Progenitor cell of endocrine pancreas (in vitro differentiated cells): ENCODE measurements at regions not wholly inside any gene's neighbourhood (a gene's known extent, or its start where the extent isn't known, plus 50 kb on each side); places are given as distances from the start of the nearest gene placed in this dataset.

Experiments used
- DNase-seq: peaks from one replicate; pipeline ENCODE4 v3.0.0; 2021; ENCODE audit warnings: low spot score; ENCODE audit not compliant: unreplicated experiment
- H3K27ac Mint-ChIP-seq: 2 replicates; pipeline ENCODE4 v1.8.0; 2021; ENCODE audit warnings: mild to moderate bottlenecking, moderate library complexity, mixed read lengths
- H3K27me3 Mint-ChIP-seq: 2 replicates; pipeline ENCODE4 v1.8.0; 2021; ENCODE audit warnings: mixed read lengths
- H3K36me3 Mint-ChIP-seq: 2 replicates; pipeline ENCODE4 v1.8.0; 2022; ENCODE audit warnings: mixed read lengths; ENCODE audit not compliant: insufficient read depth
- H3K4me1 Mint-ChIP-seq: 2 replicates; pipeline ENCODE4 v1.8.0; 2021; ENCODE audit warnings: low read depth, mixed read lengths
- H3K4me3 Mint-ChIP-seq: 2 replicates; pipeline ENCODE4 v1.8.0; 2021; ENCODE audit warnings: low read depth, mild to moderate bottlenecking, moderate library complexity, mixed read lengths
- H3K9me3 Mint-ChIP-seq: 2 replicates; pipeline ENCODE4 v1.8.0; 2021; ENCODE audit warnings: low read depth, mixed read lengths
- CTCF ChIP-seq: fragments of 200-600 bp; sonication (generic); IDR thresholded peaks from one replicate; pipeline ENCODE4 v1.5.0; 2021; ENCODE audit warnings: antibody characterized with exemption, mild to moderate bottlenecking; ENCODE audit not compliant: unreplicated experiment

GRCh38 chr6:77373955-77374354 is 89.3 kb downstream of the HTR1B start:
- H3K9me3 Mint-ChIP-seq = peaks cover under 1% of the 10 kb centered on the region
- no peak for TF ChIP-seq CTCF
- no peak for DNase-seq
- H3K27ac Mint-ChIP-seq = no peak overlapping the region
- no peak overlapping the region for H3K4me3 Mint-ChIP-seq
- H3K36me3 Mint-ChIP-seq = no peaks in the 10 kb centered on the region
- H3K27me3 Mint-ChIP-seq = no peaks in the 10 kb centered on the region
- no peaks in the 10 kb centered on the region for H3K4me1 Mint-ChIP-seq

- Mint-ChIP-seq H3K36me3 (no peaks in the 10 kb centered on the region), H3K4me3 (no peak overlapping the region), H3K9me3 (no peaks in the 10 kb centered on the region), H3K4me1 (no peaks in the 10 kb centered on the region), H3K27ac (no peak overlapping the region), H3K27me3 (no peaks in the 10 kb centered on the region)
- DNase-seq = no peak
- no peak for TF ChIP-seq CTCF
These were observed 91.5 kb downstream of the HTR1B start for GRCh38 chr6:77371748-77372147.

GRCh38 chr6:77368660-77369313 is 94.5 kb downstream of the HTR1B start:
- H3K9me3 Mint-ChIP-seq = peaks cover 4% of the 10 kb centered on the region
- no peak for DNase-seq
- no peaks in the 10 kb centered on the region for H3K36me3 Mint-ChIP-seq
- no peaks in the 10 kb centered on the region for H3K27me3 Mint-ChIP-seq
- peak overlapping the region; percentile 93 for H3K27ac Mint-ChIP-seq
- no peak for TF ChIP-seq CTCF
- H3K4me3 Mint-ChIP-seq = peak overlapping the region; percentile 88
- no peaks in the 10 kb centered on the region for H3K4me1 Mint-ChIP-seq

DNA sequence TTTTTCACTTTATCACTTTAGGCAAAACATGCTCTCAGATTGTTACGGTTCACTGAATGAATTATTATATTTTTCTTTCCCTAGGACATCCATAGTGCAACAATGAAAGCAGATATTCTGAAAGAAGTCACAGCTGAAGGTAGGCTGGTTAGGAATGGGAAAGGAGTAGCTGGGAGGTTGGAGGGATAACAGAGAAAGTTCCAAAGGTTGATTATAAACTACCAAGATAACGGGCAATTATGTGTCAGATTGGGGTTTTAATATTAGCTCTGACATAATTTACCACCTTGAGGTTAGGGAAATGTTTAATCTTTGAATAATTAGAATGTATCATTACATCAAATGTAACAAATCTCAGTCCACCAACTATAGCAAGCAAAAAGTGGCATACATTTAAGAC is 96.5 kb downstream of the HTR1B start:
- no peak for DNase-seq
- Mint-ChIP-seq H3K4me1 (no peaks in the 10 kb centered on the region), H3K4me3 (no peak overlapping the region), H3K27me3 (no peaks in the 10 kb centered on the region), H3K9me3 (peaks cover 4% of the 10 kb centered on the region), H3K27ac (no peak overlapping the region), H3K36me3 (no peaks in the 10 kb centered on the region)
- no peak for TF ChIP-seq CTCF

DNA sequence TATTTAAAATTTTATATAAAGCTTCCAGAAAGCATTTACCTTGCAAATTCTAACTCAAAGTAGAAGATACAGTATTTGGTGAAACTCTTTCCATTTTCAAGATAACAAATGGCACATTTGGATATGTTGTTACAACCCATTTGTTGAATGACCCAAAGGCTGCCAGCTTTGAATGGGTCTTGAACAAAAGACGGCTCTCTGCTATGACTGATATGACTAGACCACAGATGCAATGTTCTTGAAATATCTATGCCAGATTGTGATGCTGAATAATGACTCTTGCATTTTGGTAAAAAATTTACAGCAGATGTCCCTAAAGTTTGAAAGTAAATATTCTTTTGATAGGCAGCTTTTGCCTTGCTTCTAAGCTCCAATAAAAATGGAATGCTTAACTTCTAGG is 99.6 kb downstream of the HTR1B start:
- Mint-ChIP-seq H3K9me3 (peaks cover 4% of the 10 kb centered on the region), H3K4me1 (no peaks in the 10 kb centered on the region), H3K36me3 (no peaks in the 10 kb centered on the region), H3K27ac (no peak overlapping the region), H3K4me3 (no peak overlapping the region), H3K27me3 (no peaks in the 10 kb centered on the region)
- no peak for DNase-seq
- no peak for TF ChIP-seq CTCF
